ENCODE measurements at regions not wholly inside any gene's neighbourhood (a gene's known extent, or its start where the extent isn't known, plus 50 kb on each side); places are given as distances from the start of the nearest gene placed in this dataset.
A peak's percentile ranks its signal among the peaks of the same experiment; 100 is the strongest.

DNA sequence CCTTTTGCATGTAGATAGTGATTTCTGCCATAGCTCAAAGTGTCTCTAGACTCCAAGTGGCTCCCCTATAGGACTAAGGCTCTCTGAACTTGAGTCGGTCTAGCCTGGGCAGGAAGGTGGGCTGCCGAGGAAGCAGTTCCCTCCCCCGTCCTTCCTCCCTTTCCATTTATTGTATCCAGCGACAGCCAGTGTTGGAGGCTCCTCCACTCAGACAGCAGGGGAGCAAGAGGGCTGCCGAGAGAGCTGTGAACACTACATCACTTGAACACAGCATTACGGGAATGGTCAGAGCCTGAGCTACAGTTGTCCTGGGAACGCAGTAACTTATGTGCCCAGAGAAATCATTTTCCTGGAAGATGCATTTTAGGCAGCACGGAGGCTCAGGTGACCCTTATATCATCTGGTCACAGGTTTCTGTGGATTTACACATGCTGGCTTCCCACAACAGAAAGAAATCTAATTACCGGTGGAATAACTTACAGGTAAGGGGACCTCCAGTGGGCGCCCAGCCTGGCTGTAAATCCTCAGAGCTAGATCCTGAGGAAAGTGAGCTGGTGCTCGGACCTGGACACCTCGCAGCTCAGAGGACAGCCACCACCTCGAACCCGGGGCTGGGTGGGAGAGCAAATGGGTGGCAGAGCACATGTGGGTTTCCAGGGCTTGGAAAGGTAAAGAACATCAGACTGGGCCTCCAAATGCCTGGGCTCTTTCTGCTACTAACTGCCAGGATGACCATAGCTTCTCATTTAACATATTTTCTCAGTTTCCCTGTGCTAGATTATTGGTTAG lies 197.1 kb downstream of the UACA start:
- ATAC-seq = no peak
- Mint-ChIP-seq H3K4me3 (no peak overlapping the region), H3K27ac (no peak overlapping the region)

DNA sequence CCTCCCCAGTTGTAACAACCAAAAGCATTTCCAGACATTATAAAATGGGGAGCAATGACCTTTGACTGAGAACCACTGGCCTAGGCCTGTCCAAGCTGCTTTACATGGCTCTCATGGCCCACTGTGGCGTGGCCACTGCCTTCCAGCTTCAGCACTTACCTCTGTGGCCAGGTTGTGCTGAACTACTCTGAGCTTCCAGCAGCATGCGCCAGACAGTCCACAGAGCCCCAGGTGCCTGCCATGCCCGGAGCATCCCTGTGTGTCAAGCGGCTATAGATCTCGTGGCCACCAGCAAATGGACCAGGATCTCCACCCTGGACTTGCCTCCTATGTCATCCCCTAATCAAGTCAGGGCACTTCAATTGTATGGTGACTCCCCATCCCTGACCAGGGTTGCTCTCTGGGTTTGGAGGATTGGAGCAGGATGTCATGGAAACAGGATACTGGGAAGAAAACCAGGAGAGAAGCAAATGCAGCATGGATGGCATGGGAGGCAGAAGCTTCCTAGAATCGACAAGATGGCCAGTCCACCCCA lies 199.7 kb downstream of the UACA start:
- DNase-seq (ENCODE audit: low spot score in 2 of 2) (no peak), ATAC-seq (no peak)
- Mint-ChIP-seq H3K9me3 (no peaks in the 10 kb centered on the region), H3K27ac (no peak overlapping the region), H3K4me3 (no peak overlapping the region), H3K4me1 (peaks cover 8% of the 10 kb centered on the region), H3K36me3 (no peaks in the 10 kb centered on the region)

More for the DNA sequence above, 197.1 kb downstream of the UACA start:
- peaks cover 15% of the 10 kb centered on the region for H3K4me1 Mint-ChIP-seq
- DNase-seq (ENCODE audit: low spot score in 2 of 2) = no peak
- no peaks in the 10 kb centered on the region for H3K36me3 Mint-ChIP-seq
- no peaks in the 10 kb centered on the region for H3K9me3 Mint-ChIP-seq

DNA sequence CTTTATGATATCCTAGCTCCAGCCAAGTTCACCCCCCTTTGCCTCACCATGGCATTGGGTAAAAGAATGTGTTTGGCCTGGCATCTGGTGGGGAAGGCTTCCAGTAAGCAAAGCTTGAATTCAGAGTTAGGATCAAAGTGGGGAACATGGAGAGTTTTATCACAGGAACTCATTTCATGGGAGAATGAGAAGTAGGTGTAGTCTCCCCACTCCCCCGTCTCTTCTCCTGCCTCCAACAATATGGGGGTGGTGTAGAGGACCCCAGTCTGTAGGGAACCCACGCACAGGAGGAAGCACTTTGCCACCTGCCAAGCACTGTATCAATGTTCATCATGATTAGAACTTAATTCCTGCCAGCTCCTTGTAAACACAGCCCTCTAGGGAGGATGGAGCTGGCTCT lies 200.5 kb downstream of the UACA start:
- ATAC-seq (no peak), DNase-seq (ENCODE audit: low spot score in 2 of 2) (no peak)
- peak overlapping the region; percentile 43 for H3K27ac Mint-ChIP-seq
- H3K36me3 Mint-ChIP-seq = no peaks in the 10 kb centered on the region
- H3K4me1 Mint-ChIP-seq = peaks cover 8% of the 10 kb centered on the region
- no peaks in the 10 kb centered on the region for H3K9me3 Mint-ChIP-seq
- H3K4me3 Mint-ChIP-seq = no peak overlapping the region

DNA sequence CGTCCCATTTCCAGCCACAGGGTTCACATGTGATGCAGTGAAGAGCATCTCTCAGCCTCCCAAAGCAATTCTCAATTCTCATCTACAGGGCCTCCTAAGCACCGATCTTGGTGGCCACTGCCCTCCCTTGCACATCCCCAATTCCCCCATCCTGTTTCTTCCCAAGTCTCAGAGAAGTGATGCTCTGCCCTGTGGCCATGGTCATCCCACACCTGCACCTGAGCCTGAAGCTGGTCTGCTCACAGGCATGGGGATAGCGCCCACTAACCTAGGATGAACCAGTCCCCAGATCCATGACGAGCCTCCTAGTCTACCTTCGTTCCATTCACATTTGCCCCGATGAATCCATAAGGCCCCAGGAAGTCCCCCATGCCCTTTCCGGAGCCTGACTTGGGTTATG lies 201.5 kb downstream of the UACA start:
- Mint-ChIP-seq H3K4me1 (peaks cover 8% of the 10 kb centered on the region), H3K27ac (no peak overlapping the region), H3K9me3 (no peaks in the 10 kb centered on the region), H3K4me3 (no peak overlapping the region), H3K36me3 (no peaks in the 10 kb centered on the region)
- ATAC-seq (no peak), DNase-seq (ENCODE audit: low spot score in 2 of 2) (no peak)

DNA sequence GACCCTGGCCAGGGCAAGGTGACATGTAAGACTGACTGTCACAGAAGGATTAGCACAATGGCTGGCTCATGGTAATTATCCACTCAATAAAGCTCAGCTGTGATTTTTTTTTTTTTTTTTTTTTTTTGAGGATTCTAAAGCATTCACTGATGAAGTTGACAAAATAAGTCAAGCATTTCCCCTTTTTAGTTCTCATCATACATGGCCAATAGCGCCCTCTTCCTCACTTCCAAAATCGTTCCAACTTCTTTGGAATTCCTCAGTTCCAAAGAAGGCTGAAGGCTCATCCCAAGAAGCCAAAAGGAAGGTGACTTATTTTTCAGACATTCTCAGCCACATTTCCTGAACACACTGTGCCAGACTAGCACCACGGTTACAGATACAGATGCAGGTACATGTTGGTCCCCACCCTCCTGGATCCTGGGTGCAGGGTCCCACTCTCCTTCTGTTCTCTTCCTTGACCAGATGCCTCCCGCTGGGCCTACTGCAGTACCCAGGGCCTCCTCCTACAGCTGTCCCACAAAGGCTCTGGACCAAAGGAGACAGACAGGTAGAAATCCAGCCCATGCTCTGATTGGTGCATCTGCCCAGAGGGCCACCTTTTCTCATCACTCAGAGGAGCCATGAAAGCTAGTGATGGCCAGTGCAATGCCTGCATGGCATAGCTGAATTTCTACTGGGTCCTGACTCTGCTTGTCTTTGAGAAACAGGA lies 202.6 kb downstream of the UACA start:
- DNase-seq (ENCODE audit: low spot score in 2 of 2) (no peak), ATAC-seq (no peak)
- Mint-ChIP-seq H3K9me3 (no peaks in the 10 kb centered on the region), H3K4me3 (no peak overlapping the region), H3K36me3 (no peaks in the 10 kb centered on the region), H3K27ac (no peak overlapping the region), H3K4me1 (peaks cover 8% of the 10 kb centered on the region)

DNA sequence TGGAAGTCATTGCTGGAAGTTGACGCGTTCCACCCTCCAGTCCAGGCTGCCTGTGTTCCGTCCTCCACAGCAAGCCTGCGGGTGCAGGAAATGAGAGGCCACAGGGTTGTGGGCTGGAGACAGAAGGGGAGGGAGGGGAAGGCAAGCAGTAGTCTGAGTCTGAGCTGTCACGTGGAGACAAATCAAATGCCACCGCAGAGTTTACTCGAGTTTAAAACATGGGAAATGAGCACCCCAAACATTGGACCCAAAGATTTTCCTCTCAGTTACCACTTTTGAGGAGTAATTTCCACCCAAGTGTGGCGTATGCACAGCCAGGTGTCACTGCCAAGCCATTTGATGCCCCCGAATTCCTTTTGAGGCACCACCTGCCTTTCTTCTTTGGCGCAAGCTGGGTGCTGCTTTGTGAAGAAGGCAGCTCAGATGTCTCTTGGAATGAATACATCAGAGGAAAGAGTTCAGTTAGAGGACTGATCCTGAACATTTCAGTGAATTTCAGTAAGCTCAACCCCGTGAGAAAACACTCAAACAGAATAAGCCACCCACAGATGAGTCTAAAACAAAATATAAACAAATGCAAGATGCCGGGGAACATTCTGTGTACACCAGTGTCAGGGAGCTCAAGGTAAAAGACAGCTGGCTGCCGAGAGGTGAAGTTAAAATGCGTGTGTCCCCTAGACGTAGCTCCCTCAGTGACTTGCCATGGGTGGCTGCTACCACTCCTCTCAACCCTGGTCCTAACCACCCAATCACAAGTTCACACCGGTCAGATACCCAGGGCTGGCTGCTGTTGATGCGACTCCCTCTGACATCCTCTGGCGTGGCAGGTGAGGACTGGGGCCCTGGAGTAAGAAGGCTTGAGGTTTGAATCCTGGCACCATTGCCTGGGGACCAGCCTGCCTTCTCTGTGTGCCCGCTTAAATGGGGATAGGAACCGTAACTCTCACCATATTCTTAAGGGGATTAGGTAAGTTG lies 203.8 kb downstream of the UACA start:
- peak; percentile 92 for ATAC-seq
- no peaks in the 10 kb centered on the region for H3K36me3 Mint-ChIP-seq
- no peak overlapping the region for H3K4me3 Mint-ChIP-seq
- H3K4me1 Mint-ChIP-seq = peaks cover 8% of the 10 kb centered on the region
- no peak overlapping the region for H3K27ac Mint-ChIP-seq
- DNase-seq (ENCODE audit: low spot score in 2 of 2) = peak in 1 of 2 donors; percentile 28
- H3K9me3 Mint-ChIP-seq = no peaks in the 10 kb centered on the region

DNA sequence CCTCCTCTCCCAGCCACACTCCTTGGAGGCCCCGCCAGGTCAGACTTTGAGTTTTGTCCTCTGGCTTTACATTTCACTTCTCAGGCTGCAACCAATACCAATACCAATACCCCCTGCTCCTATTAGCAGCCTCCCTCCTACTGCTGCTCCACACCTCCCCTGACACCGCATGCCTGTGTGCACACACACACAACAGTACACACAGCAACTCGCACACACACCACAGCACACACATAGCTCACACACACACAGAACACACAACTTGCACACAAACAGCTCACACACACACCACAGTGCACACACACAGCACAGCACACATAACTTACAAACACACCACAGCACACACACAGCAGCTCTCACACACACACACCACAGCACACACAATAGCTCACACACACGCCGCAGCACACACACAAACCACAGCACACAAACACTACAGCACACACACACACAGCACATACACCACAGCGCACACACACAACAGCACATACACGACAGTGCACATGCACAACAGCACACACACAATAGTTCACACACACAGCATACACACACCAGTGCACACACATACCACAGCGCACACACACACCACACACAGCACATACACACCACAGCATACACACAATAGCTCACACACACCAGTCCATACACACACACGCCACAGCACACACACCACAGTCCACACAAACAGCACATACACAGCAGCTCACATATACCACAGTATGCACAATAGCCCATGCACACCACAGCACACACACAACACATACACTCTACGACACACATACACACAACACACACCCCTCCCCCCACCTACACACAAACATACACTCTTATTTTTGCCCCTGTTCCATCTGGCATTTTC lies 204.7 kb downstream of the UACA start:
- Mint-ChIP-seq H3K4me1 (peaks cover 8% of the 10 kb centered on the region), H3K27ac (no peak overlapping the region), H3K36me3 (no peaks in the 10 kb centered on the region), H3K9me3 (no peaks in the 10 kb centered on the region), H3K4me3 (no peak overlapping the region)
- DNase-seq (ENCODE audit: low spot score in 2 of 2) (no peak), ATAC-seq (peak; percentile 41)

DNA sequence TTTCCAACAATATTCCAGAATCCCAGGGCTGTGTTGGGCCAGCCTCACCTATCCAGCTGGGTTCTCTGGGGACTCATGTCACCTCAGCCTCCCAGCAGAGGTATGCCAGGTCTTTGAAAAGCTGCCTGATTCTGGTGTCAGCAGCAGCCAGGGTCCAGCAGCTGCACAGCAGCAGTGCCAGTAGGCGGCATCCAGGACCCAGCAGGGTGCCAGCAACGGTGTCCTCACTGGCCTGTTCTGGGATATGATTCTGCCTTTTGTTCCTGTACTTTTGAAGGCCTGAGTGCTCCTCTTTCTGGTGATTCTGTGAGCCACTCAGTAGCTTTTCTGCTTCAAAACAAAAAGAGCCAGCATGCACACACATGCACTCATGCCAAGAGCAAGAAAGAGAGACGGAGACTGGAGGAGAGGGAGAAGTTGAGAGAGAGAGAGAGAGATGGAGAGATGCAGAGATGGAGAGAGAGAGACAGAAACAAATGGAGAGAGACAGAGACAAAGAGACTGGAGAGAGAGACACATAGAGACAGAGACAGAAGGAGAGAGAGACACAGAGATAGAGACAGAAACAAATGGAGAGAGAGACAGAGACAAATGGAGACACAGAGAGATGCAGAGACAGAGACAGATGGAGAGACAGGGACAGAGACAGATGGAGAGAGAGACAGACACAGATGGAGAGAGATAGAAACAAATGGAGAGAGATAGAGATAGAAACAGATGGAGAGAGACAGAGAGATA lies 205.7 kb downstream of the UACA start:
- no peak for ATAC-seq
- H3K36me3 Mint-ChIP-seq = no peaks in the 10 kb centered on the region
- H3K9me3 Mint-ChIP-seq = no peaks in the 10 kb centered on the region
- no peak for DNase-seq (ENCODE audit: low spot score in 2 of 2)
- H3K27ac Mint-ChIP-seq = no peak overlapping the region
- H3K4me1 Mint-ChIP-seq = peaks cover 8% of the 10 kb centered on the region
- H3K4me3 Mint-ChIP-seq = no peak overlapping the region

DNA sequence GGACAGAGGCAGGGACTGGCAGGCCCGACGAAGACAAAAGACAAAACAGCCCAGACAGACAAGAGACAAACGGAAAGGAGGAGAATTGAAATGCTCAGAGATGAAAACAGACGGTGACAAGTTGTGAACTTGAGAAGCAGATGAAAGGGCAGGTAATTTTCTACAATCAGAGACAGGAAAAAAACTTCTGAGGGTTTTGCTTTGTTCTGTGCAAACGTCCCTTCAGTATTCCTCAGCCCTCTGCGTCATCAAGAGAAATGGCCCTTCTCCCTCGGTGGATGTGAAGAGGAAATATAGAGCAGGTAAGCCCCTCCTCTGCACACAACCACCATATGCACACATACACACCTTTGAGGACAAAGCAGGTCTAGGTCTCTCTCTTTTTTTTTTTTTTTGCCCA lies 206.6 kb downstream of the UACA start:
- Mint-ChIP-seq H3K27ac (no peak overlapping the region), H3K36me3 (no peaks in the 10 kb centered on the region), H3K4me1 (peaks cover 4% of the 10 kb centered on the region), H3K9me3 (no peaks in the 10 kb centered on the region), H3K4me3 (no peak overlapping the region)
- DNase-seq (ENCODE audit: low spot score in 2 of 2) (no peak), ATAC-seq (no peak)

DNA sequence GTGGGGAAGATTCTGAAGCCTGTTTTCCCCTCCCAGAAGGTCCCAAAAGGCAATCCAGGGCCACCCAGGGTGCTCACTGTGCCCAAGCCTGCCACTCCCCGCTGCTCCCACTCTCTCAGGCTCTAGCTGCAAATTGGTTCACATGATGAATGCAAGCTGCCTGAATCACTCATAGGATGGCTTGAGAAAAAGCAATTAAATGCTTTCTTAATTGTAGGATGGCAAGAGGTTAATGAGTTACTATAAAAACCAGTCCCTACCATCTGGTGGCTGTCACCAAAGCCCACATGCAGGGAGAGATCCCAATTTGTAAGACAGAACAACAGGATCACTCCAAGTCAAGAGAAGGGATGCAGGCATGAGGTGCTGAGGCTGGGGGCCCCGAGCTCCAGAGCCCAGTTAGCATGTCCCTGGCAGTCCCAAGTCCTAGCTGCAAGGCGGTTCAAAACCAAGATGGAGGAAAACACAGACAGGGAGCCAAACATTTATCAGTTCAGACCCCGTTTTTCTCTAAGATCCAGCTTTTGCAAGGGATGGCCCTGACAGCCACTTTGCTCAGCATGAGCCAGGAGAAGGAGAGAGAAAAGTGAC lies 207.1 kb downstream of the UACA start:
- H3K27ac Mint-ChIP-seq = no peak overlapping the region
- no peaks in the 10 kb centered on the region for H3K9me3 Mint-ChIP-seq
- ATAC-seq = no peak
- no peak for DNase-seq (ENCODE audit: low spot score in 2 of 2)
- H3K4me1 Mint-ChIP-seq = no peaks in the 10 kb centered on the region
- H3K4me3 Mint-ChIP-seq = no peak overlapping the region
- no peaks in the 10 kb centered on the region for H3K36me3 Mint-ChIP-seq

DNA sequence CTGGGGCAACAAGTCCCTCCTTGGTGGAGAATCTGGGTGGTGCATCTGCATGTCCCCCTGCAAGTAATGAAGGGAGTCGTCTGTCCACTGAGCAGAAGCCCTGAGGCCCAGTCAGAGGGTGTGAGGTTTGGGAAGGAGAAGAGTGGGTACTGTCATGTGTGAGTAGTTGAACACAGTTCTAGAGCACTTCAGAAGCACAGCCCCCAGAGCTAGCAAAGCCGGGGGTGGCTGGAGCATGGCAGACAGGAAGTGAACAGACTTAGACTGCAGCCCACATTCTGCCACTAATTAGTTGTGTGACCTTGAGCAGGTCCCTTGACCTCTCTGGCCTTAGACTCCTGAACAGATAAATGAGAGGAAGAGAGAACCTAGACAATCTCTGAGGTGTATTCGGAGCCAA lies 207.6 kb downstream of the UACA start:
- Mint-ChIP-seq H3K27ac (no peak overlapping the region), H3K36me3 (no peaks in the 10 kb centered on the region), H3K4me1 (no peaks in the 10 kb centered on the region), H3K4me3 (no peak overlapping the region), H3K9me3 (no peaks in the 10 kb centered on the region)
- peak; percentile 43 for ATAC-seq
- no peak for DNase-seq (ENCODE audit: low spot score in 2 of 2)

DNA sequence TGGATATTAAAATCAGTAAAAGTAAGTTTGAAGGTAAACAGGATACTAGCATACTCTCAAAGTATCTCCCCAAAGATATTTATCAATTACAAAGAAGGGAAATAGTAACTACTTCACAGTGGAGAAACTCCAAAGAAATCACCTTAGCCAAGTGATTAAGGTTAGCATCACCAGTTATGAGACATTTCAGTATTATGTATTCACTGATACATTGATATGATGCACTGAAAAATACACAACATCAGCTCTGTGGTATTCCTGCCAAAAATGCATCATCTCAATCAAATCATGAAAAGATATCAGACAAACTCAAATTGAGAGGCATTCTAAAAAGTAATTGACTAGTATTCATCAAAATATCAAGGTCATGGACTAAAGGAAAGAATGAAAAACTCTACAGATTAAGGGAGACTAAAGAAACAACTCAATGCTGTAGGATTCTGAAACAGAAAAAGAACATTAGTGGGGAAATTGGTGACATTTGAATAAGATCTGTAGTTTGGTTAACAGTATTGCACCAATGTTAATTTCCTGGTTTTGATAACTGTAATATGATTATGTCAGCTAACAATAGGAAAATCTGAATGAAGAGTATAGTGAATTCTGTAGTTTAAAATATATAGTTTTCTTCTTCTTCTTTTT lies 215.4 kb downstream of the UACA start:
- DNase-seq (ENCODE audit: low spot score in 2 of 2) = no peak
- ATAC-seq = peak; percentile 94
- H3K27ac Mint-ChIP-seq = no peak overlapping the region

DNA sequence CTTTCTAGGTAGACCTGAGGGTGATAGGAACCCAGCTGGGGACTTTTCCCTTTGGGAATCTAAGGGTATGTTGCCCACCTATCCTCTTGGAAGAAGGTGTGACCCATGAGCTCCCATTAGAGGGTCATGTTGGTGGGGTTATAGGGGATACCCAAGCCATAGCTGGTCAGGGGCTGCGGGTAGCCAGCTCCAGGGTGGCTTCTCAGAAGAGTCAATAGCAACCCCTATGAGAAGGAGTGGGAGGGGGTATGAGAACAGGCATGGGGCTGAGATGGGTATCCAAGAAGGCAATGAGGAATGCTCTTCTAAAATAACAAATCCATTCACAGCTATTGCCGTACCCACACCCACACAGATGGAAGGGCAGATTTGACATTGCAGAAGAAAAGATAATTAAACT lies 217.8 kb downstream of the UACA start:
- Mint-ChIP-seq H3K4me3 (no peak overlapping the region), H3K9me3 (no peaks in the 10 kb centered on the region), H3K27ac (no peak overlapping the region), H3K4me1 (peaks cover 31% of the 10 kb centered on the region), H3K36me3 (no peaks in the 10 kb centered on the region)
- ATAC-seq (no peak), DNase-seq (ENCODE audit: low spot score in 2 of 2) (no peak)

More for the DNA sequence above, 215.4 kb downstream of the UACA start:
- Mint-ChIP-seq H3K4me3 (no peak overlapping the region), H3K4me1 (peaks cover 31% of the 10 kb centered on the region), H3K36me3 (no peaks in the 10 kb centered on the region), H3K9me3 (no peaks in the 10 kb centered on the region)
